AG04450 (cell line): ENCODE measurements at regions not wholly inside any gene's neighbourhood (a gene's known extent, or its start where the extent isn't known, plus 50 kb on each side); places are given as distances from the start of the nearest gene placed in this dataset.
"Not testable (repeated sequence)": the region's sequence is repeated elsewhere in the genome, so short reads cannot be mapped to it uniquely, and the experiment has no call there.

Source experiments
- CTCF ChIA-PET: fragments of 300-600, 350-600 bp; formaldehyde crosslinking; extraction: SDS; loops from one replicate; lab custom pipeline; 2022; ENCODE audit warnings: antibody characterized with exemption, inconsistent platforms; lab: Charles Lee
- POLR2A ChIA-PET: fragments of 350-600 bp; formaldehyde crosslinking; extraction: SDS; loops from one replicate; lab custom pipeline; 2021; ENCODE audit warnings: antibody characterized with exemption, inconsistent platforms; lab: Yijun Ruan, JAX
- DNase-seq: peaks from one replicate; pipeline ENCODE4 v3.0.0-alpha.2; 2011; ENCODE audit warnings: low read depth, low spot score
- H3K27ac ChIP-seq: one replicate; pipeline ENCODE4 v1.5.1; 2012; ENCODE audit warnings: low read depth, low read length, control low read depth
- H3K27me3 ChIP-seq: one replicate; pipeline ENCODE4 v1.6.0; 2012; ENCODE audit warnings: low read length; ENCODE audit not compliant: control insufficient read depth, insufficient read depth
- H3K4me3 ChIP-seq: 2 replicates; pipeline ENCODE4 v1.5.1; 2011; ENCODE audit warnings: mild to moderate bottlenecking, low read depth, low read length, control low read depth
- H3K9me3 ChIP-seq: 2 replicates; pipeline ENCODE4 v1.5.1; 2012; ENCODE audit warnings: low read length; ENCODE audit not compliant: control insufficient read depth, insufficient read depth
- TF ChIP-seq, protein P1 (sequence below): IDR thresholded peaks from 2 replicates; pipeline ENCODE4 v1.5.1; 2011; ENCODE audit warnings: low read depth, low read length, control low read depth, inconsistent platforms

DNA sequence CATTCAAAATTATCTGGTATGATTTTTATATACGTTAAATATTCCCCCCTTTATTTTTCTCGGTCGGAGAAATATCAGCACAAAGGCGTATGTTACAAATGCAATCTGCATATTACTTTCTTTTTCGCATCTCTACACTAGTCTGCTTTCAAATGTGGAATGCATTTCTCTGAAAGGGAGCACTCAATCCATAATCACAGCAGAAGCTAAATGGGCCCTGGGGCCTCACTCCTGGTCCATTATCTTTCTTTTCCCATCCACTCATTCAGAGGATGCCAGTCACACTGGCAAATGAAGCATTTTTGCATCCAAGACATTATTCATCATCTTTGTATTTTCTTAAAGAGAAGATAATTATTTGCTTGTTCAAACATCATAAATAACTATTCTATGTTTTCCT is 295.2 kb upstream of the LRP1B start:
- no peak overlapping the region for H3K27ac ChIP-seq

DNA sequence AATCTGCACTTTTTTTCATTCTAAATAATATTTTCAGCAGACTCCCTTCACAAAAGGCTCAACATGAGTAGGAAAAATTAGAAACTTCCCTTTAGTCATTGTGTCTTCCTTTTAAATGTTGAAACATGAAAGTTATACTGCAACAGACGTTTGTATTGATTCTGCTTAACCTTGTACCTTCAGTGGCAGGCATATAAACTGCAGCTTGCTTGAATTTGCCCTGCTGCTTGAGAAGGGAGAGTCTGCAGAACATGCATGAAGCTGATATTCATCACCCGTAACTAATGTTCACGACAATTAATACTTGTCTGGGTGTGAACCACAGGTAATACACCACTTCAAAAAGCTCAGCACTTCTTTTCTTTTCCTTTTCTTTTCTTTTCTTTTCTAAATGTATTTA is 294.7 kb upstream of the LRP1B start:
- H3K27me3 ChIP-seq, result no peaks in the 10 kb centered on the region
- DNase-seq, result no peak
- H3K9me3 ChIP-seq, result no peaks in the 10 kb centered on the region
- ChIA-PET CTCF (no interaction called here), POLR2A (no interaction called here)
- H3K4me3 ChIP-seq, result no peak overlapping the region
- TF ChIP-seq, protein P1, sequence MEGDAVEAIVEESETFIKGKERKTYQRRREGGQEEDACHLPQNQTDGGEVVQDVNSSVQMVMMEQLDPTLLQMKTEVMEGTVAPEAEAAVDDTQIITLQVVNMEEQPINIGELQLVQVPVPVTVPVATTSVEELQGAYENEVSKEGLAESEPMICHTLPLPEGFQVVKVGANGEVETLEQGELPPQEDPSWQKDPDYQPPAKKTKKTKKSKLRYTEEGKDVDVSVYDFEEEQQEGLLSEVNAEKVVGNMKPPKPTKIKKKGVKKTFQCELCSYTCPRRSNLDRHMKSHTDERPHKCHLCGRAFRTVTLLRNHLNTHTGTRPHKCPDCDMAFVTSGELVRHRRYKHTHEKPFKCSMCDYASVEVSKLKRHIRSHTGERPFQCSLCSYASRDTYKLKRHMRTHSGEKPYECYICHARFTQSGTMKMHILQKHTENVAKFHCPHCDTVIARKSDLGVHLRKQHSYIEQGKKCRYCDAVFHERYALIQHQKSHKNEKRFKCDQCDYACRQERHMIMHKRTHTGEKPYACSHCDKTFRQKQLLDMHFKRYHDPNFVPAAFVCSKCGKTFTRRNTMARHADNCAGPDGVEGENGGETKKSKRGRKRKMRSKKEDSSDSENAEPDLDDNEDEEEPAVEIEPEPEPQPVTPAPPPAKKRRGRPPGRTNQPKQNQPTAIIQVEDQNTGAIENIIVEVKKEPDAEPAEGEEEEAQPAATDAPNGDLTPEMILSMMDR, result no peak
- no peak overlapping the region for H3K27ac ChIP-seq

More for the DNA sequence above, 295.2 kb upstream of the LRP1B start:
- TF ChIP-seq, protein P1, result no peak
- no peaks in the 10 kb centered on the region for H3K27me3 ChIP-seq
- POLR2A ChIA-PET, result no interaction called here
- H3K4me3 ChIP-seq, result no peak overlapping the region
- no peak for DNase-seq
- no peaks in the 10 kb centered on the region for H3K9me3 ChIP-seq
- CTCF ChIA-PET, result no interaction called here

DNA sequence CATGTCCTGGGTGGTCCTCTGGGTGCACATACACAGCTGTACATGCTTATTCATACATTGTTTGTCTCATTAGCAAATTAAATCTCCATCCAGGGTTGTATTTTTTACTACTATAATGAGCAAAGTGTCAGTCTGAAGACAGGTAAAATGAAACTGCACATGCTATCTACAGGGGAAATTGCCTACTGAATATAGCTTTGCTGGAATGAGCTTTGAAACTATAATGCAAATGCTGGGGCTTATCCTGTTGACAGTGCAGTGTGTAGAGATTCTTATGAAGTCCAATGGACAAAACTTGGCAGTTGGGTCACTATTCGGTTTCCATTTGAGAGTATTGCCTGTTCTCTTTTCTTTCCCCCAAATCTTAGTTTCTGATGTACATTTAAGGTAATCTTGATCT is 292.8 kb upstream of the LRP1B start:
- H3K9me3 ChIP-seq, result no peaks in the 10 kb centered on the region
- no peak overlapping the region for H3K27ac ChIP-seq
- no peak overlapping the region for H3K4me3 ChIP-seq
- TF ChIP-seq, protein P1, result no peak
- POLR2A ChIA-PET, result no interaction called here
- CTCF ChIA-PET, result no interaction called here
- H3K27me3 ChIP-seq, result no peaks in the 10 kb centered on the region
- DNase-seq, result no peak

DNA sequence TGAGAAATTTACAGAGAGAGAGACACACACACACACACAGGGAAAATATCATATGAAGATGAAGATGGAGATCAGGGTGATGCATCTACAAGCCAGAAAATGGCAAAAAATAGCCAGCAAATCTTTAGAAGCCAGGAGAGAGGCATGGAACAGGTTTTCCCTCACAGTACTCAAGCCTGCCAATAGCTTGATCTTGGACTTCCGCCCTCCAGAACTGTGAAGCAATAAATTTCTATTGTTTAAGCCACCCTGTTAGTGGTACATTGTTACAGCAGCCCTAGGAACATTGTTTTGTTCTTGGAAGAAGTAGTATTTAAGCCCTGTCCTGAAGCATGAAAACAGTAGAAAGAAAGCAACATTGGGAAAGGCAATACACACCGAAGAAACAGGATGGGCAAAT is 292.0 kb upstream of the LRP1B start:
- H3K4me3 ChIP-seq, result no peak overlapping the region
- ChIA-PET CTCF (no interaction called here), POLR2A (no interaction called here)
- TF ChIP-seq, protein P1, result no peak
- H3K27ac ChIP-seq, result no peak overlapping the region
- H3K9me3 ChIP-seq, result no peaks in the 10 kb centered on the region
- no peaks in the 10 kb centered on the region for H3K27me3 ChIP-seq
- no peak for DNase-seq

DNA sequence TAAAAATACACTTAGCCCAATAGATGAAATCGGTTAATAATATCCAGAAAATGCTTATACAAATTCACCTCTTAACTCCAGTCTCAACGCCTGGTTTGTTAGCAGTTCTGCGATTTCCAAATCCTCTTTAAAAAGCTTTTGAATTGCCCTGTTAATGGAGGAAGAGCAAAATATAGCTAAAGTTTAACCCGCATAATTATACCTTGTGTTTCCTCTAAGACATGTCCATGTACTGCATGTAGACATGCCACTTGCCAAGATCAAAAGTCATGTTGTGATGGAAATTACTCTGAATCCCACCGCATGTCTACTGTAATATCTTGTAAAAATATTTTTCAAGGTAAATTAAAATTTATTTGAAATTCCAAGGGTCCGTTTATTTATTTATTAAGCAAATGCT is 291.2 kb upstream of the LRP1B start:
- ChIA-PET POLR2A (no interaction called here), CTCF (no interaction called here)
- Histone ChIP-seq H3K9me3 (no peaks in the 10 kb centered on the region), H3K27ac (no peak overlapping the region), H3K4me3 (no peak overlapping the region), H3K27me3 (no peaks in the 10 kb centered on the region)
- DNase-seq, result no peak
- TF ChIP-seq, protein P1, result no peak

DNA sequence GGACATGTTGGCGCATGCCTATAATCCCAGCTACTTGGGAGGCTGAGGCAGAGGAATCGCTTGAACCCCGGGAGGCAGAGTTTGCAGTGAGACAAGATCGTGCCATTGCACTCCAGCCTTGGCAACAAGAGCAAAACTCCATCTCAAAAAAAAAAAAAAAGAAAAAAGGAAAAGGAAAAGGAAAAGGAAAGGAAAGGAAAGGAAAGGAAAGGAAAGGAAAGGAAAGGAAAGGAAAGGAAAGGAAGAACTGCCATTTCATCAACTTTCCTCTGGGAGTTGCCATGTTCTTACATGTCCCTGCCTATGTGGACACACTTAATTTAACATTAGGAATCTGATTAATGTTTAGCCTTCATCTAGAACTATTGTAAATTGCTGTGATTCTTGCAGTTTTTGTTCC is 287.9 kb upstream of the LRP1B start:
- CTCF ChIA-PET, POLR2A ChIA-PET, H3K27me3 ChIP-seq, H3K4me3 ChIP-seq, DNase-seq, H3K27ac ChIP-seq, H3K9me3 ChIP-seq: not testable (repeated sequence)
